GM23338 (cell line): ENCODE measurements at regions not wholly inside any gene's neighbourhood (a gene's known extent, or its start where the extent isn't known, plus 50 kb on each side); places are given as distances from the start of the nearest gene placed in this dataset.

ENCODE experiments used
- ATAC-seq: fragments of 200-7000 bp; cut with Tn5 transposase; 3 replicates; pipeline ENCODE4 v1.9.1; 2020
- DNase-seq: peaks from one replicate; pipeline ENCODE4 v3.0.0-alpha.2; 2015; ENCODE audit warnings: low spot score
- H2AFZ ChIP-seq: fragments of 200-600 bp; sonication (generic); 2 replicates; pipeline ENCODE4 v1.8.0; 2016; ENCODE audit warnings: antibody characterized with exemption, mild to moderate bottlenecking, moderate library complexity
- H3F3A ChIP-seq: fragments of 200-600 bp; sonication (generic); replicated peaks from 2 replicates; pipeline ENCODE4 v1.8.0; 2017; ENCODE audit warnings: antibody characterized with exemption, mixed run types, low read depth
- H3K27ac ChIP-seq: fragments of 200-600 bp; sonication (generic); 2 replicates; pipeline ENCODE4 v1.6.1; 2016; ENCODE audit warnings: low read depth
- H3K27me3 ChIP-seq: fragments of 200-600 bp; sonication (generic); 2 replicates; pipeline ENCODE4 v1.8.0; 2016; ENCODE audit warnings: mild to moderate bottlenecking, mixed run types, moderate library complexity; ENCODE audit not compliant: insufficient read depth
- H3K36me3 ChIP-seq: fragments of 200-600 bp; sonication (generic); 2 replicates; pipeline ENCODE4 v1.8.0; 2016; ENCODE audit warnings: mild to moderate bottlenecking; ENCODE audit not compliant: insufficient read depth
- H3K4me1 ChIP-seq: fragments of 200-600 bp; sonication (generic); 2 replicates; pipeline ENCODE4 v1.8.0; 2016; ENCODE audit warnings: mild to moderate bottlenecking, moderate library complexity; ENCODE audit not compliant: insufficient read depth
- H3K4me2 ChIP-seq: fragments of 200-600 bp; sonication (generic); 2 replicates; pipeline ENCODE4 v1.7.1; 2017; ENCODE audit warnings: mixed run types
- H3K4me3 ChIP-seq: fragments of 200-600 bp; sonication (generic); 2 replicates; pipeline ENCODE4 v1.6.1; 2016; ENCODE audit warnings: mixed run types
- H3K79me2 ChIP-seq: fragments of 200-600 bp; sonication (generic); replicated peaks from 2 replicates; pipeline ENCODE4 v1.8.0; 2017; ENCODE audit warnings: mild to moderate bottlenecking; ENCODE audit not compliant: insufficient read depth
- H3K9me2 ChIP-seq: fragments of 200-600 bp; sonication (generic); 2 replicates; pipeline ENCODE4 v1.8.0; 2017; ENCODE audit not compliant: insufficient read depth
- H4K20me1 ChIP-seq: fragments of 200-600 bp; sonication (generic); replicated peaks from 2 replicates; pipeline ENCODE4 v1.8.0; 2017; ENCODE audit warnings: mild to moderate bottlenecking; ENCODE audit not compliant: insufficient read depth
- H3K27ac Mint-ChIP-seq: 2 replicates; pipeline ENCODE4 v1.8.0; 2020; ENCODE audit warnings: inconsistent platforms, mild to moderate bottlenecking, moderate library complexity, mixed read lengths
- H3K27me3 Mint-ChIP-seq: 3 replicates; pipeline ENCODE4 v1.8.0; 2022; ENCODE audit warnings: low read depth, mild to moderate bottlenecking, moderate library complexity, mixed read lengths, inconsistent platforms; ENCODE audit not compliant: insufficient read depth, poor library complexity
- H3K36me3 Mint-ChIP-seq: 3 replicates; pipeline ENCODE4 v1.8.0; 2021; ENCODE audit warnings: low read depth, mild to moderate bottlenecking, inconsistent platforms, moderate library complexity, mixed read lengths
- H3K4me1 Mint-ChIP-seq: 3 replicates; pipeline ENCODE4 v1.8.0; 2020; ENCODE audit warnings: mild to moderate bottlenecking, inconsistent platforms, mixed read lengths
- H3K4me3 Mint-ChIP-seq: 3 replicates; pipeline ENCODE4 v1.8.0; 2021; ENCODE audit warnings: moderate library complexity, mild to moderate bottlenecking, inconsistent platforms, mixed read lengths
- H3K9me3 Mint-ChIP-seq: 3 replicates; pipeline ENCODE4 v1.8.0; 2020; ENCODE audit warnings: moderate library complexity, mild to moderate bottlenecking, inconsistent platforms, mixed read lengths
- CREB1 ChIP-seq: fragments of 250-450 bp; sonication (Bioruptor Pico); IDR thresholded peaks from 2 replicates; pipeline ENCODE4 v1.5.0; 2020; ENCODE audit warnings: low read depth, mild to moderate bottlenecking, moderate library complexity
- EZH2 ChIP-seq: fragments of 200-600 bp; sonication (generic); IDR thresholded peaks from one replicate; pipeline ENCODE4 v1.8.0; 2017; ENCODE audit warnings: antibody characterized with exemption, mild to moderate bottlenecking, low read depth; ENCODE audit not compliant: unreplicated experiment
- EZH2phosphoT487 ChIP-seq: fragments of 200-600 bp; sonication (generic); IDR thresholded peaks from one replicate; pipeline ENCODE4 v1.8.1; 2018; ENCODE audit warnings: antibody characterized with exemption; ENCODE audit not compliant: unreplicated experiment
- JUNB ChIP-seq: IDR thresholded peaks from one replicate; pipeline ENCODE4 v1.6.1; 2016; ENCODE audit warnings: antibody characterized with exemption; ENCODE audit not compliant: unreplicated experiment
- NANOG ChIP-seq: IDR thresholded peaks from 2 replicates; pipeline ENCODE4 v1.6.1; 2016; ENCODE audit warnings: antibody characterized with exemption, borderline replicate concordance
- POLR2AphosphoS5 ChIP-seq: IDR thresholded peaks from 2 replicates; pipeline ENCODE4 v1.6.1; 2016; ENCODE audit warnings: antibody characterized with exemption, low read depth
- STAT1 ChIP-seq: IDR thresholded peaks from one replicate; pipeline ENCODE4 v1.6.1; 2016; ENCODE audit warnings: antibody characterized with exemption; ENCODE audit not compliant: unreplicated experiment
- ZNF331 ChIP-seq: fragments of 250-450 bp; sonication (Bioruptor Pico); IDR thresholded peaks from 2 replicates; pipeline ENCODE4 v1.5.0; 2020; ENCODE audit warnings: low read depth, mild to moderate bottlenecking, moderate library complexity
- TF ChIP-seq, protein P1 (sequence below): IDR thresholded peaks from one replicate; pipeline ENCODE4 v1.6.1; 2018; ENCODE audit warnings: antibody characterized with exemption; ENCODE audit not compliant: unreplicated experiment
- TF ChIP-seq, protein P2 (sequence below): IDR thresholded peaks from 2 replicates; pipeline ENCODE4 v1.6.1; 2016; ENCODE audit warnings: antibody characterized with exemption
- TF ChIP-seq, protein P3 (sequence below), 2 experiments: fragments of 200-600 bp in 1 of 2; sonication (generic) in 1 of 2; conservative IDR thresholded peaks; 2 replicates each; pipeline versions ENCODE4 v1.5.1 to v1.6.1; 2016 to 2017; ENCODE audit warnings: antibody characterized with exemption in 2 of 2, low read depth in 2 of 2, mild to moderate bottlenecking in 2 of 2, moderate library complexity in 1 of 2

DNA sequence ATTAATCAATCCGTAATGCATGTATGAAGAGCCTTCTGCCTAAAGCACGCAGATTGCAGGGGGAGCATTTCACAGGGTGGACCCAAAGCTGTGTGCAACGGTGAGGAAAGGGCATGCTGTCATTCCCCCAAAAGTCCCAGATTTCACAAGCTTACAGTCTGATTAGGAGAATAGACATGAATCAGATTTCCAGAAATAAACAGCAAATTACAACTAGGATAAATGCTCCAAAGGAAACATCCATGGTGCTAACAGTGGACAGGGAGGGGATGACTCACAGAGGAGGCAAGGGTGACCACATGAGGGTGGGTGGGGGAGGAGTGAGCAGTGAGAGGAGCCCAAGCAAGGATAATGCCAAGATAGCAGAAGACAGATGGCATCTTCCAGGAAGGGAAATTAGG is 258.4 kb upstream of the TAS2R1 start:
- no peaks in the 10 kb centered on the region for H3K9me3 Mint-ChIP-seq
- peaks cover 7% of the 10 kb centered on the region for H3K4me1 Mint-ChIP-seq
- Histone ChIP-seq H3K79me2 (no peaks in the 10 kb centered on the region), H3K9me2 (no peaks in the 10 kb centered on the region), H3K27me3 (no peaks in the 10 kb centered on the region), H3K4me2 (no peak overlapping the region), H3F3A (no peaks in the 10 kb centered on the region), H2AFZ (0 out of 2 replicates have a peak overlapping the region, but pooled peaks have one; percentile 28), H3K4me3 (no peak overlapping the region), H3K27ac (no peak overlapping the region), H4K20me1 (no peaks in the 10 kb centered on the region), H3K36me3 (no peaks in the 10 kb centered on the region), H3K4me1 (no peaks in the 10 kb centered on the region)
- TF ChIP-seq, protein P1, sequence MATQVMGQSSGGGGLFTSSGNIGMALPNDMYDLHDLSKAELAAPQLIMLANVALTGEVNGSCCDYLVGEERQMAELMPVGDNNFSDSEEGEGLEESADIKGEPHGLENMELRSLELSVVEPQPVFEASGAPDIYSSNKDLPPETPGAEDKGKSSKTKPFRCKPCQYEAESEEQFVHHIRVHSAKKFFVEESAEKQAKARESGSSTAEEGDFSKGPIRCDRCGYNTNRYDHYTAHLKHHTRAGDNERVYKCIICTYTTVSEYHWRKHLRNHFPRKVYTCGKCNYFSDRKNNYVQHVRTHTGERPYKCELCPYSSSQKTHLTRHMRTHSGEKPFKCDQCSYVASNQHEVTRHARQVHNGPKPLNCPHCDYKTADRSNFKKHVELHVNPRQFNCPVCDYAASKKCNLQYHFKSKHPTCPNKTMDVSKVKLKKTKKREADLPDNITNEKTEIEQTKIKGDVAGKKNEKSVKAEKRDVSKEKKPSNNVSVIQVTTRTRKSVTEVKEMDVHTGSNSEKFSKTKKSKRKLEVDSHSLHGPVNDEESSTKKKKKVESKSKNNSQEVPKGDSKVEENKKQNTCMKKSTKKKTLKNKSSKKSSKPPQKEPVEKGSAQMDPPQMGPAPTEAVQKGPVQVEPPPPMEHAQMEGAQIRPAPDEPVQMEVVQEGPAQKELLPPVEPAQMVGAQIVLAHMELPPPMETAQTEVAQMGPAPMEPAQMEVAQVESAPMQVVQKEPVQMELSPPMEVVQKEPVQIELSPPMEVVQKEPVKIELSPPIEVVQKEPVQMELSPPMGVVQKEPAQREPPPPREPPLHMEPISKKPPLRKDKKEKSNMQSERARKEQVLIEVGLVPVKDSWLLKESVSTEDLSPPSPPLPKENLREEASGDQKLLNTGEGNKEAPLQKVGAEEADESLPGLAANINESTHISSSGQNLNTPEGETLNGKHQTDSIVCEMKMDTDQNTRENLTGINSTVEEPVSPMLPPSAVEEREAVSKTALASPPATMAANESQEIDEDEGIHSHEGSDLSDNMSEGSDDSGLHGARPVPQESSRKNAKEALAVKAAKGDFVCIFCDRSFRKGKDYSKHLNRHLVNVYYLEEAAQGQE = no peak
- TF ChIP-seq JUNB (no peak), ZNF331 (CRISPR knock-in tag) (no peak), EZH2 (no peak), CREB1 (no peak), STAT1 (no peak), POLR2AphosphoS5 (no peak), NANOG (no peak), EZH2phosphoT487 (no peak)
- TF ChIP-seq, protein P2, sequence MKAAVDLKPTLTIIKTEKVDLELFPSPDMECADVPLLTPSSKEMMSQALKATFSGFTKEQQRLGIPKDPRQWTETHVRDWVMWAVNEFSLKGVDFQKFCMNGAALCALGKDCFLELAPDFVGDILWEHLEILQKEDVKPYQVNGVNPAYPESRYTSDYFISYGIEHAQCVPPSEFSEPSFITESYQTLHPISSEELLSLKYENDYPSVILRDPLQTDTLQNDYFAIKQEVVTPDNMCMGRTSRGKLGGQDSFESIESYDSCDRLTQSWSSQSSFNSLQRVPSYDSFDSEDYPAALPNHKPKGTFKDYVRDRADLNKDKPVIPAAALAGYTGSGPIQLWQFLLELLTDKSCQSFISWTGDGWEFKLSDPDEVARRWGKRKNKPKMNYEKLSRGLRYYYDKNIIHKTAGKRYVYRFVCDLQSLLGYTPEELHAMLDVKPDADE = no peak
- TF ChIP-seq, protein P3, sequence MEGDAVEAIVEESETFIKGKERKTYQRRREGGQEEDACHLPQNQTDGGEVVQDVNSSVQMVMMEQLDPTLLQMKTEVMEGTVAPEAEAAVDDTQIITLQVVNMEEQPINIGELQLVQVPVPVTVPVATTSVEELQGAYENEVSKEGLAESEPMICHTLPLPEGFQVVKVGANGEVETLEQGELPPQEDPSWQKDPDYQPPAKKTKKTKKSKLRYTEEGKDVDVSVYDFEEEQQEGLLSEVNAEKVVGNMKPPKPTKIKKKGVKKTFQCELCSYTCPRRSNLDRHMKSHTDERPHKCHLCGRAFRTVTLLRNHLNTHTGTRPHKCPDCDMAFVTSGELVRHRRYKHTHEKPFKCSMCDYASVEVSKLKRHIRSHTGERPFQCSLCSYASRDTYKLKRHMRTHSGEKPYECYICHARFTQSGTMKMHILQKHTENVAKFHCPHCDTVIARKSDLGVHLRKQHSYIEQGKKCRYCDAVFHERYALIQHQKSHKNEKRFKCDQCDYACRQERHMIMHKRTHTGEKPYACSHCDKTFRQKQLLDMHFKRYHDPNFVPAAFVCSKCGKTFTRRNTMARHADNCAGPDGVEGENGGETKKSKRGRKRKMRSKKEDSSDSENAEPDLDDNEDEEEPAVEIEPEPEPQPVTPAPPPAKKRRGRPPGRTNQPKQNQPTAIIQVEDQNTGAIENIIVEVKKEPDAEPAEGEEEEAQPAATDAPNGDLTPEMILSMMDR (conservative IDR thresholded peaks at IDR 0.05; ENCODE audit: low read depth in 2 of 2) = no peak
- H3K4me3 Mint-ChIP-seq = no peak overlapping the region
- peaks cover 3% of the 10 kb centered on the region for H3K27me3 Mint-ChIP-seq
- ATAC-seq (no peak), DNase-seq (no peak)
- no peaks in the 10 kb centered on the region; the same call in 2 of the 3 replicates for H3K36me3 Mint-ChIP-seq
- H3K27ac Mint-ChIP-seq = no peak overlapping the region
